Lung microvascular endothelial cell (primary cell): ENCODE measurements at regions not wholly inside any gene's neighbourhood (a gene's known extent, or its start where the extent isn't known, plus 50 kb on each side); places are given as distances from the start of the nearest gene placed in this dataset.

Source experiments
- DNase-seq, 2 donors: peaks; one replicate each; pipeline versions ENCODE4 v3.0.0 to v3.0.0-alpha.2; 2010; ENCODE audit warnings: low read depth in 2 of 2

- DNase-seq = no peak
These were observed 53.7 kb upstream of the SMAD1 start for GRCh38 chr4:145427991-145428390.

- DNase-seq = no peak
These were observed 54.4 kb upstream of the SMAD1 start for GRCh38 chr4:145427221-145427620.

- no peak for DNase-seq
These were observed 58.5 kb upstream of the SMAD1 start for GRCh38 chr4:145423017-145423708.

- no peak for DNase-seq
These were observed 60.9 kb upstream of the SMAD1 start for GRCh38 chr4:145420595-145421214.

GRCh38 chr4:145418739-145419138, 62.9 kb upstream of the SMAD1 start:
- no peak for DNase-seq

- no peak for DNase-seq
These were observed 64.1 kb upstream of the SMAD1 start for GRCh38 chr4:145417348-145418130.

- no peak for DNase-seq
These were observed 66.8 kb upstream of the SMAD1 start for GRCh38 chr4:145414841-145415240.

GRCh38 chr4:145414226-145414625, 67.4 kb upstream of the SMAD1 start:
- no peak for DNase-seq

- DNase-seq = no peak
These were observed 74.7 kb upstream of the SMAD1 start for GRCh38 chr4:145406970-145407369.

- DNase-seq = no peak
These were observed 76.9 kb upstream of the SMAD1 start for GRCh38 chr4:145404761-145405160.

- no peak for DNase-seq
These were observed 85.1 kb upstream of the SMAD1 start for GRCh38 chr4:145396581-145396980.

- DNase-seq = no peak
These were observed 91.1 kb upstream of the SMAD1 start for GRCh38 chr4:145390571-145390970.

- DNase-seq = no peak
These were observed 92.1 kb upstream of the SMAD1 start for GRCh38 chr4:145389550-145389949.

GRCh38 chr4:145388043-145388442, 93.6 kb upstream of the SMAD1 start:
- peak; percentile 3 to 92 for DNase-seq

- no peak for DNase-seq
These were observed 94.6 kb upstream of the SMAD1 start for GRCh38 chr4:145387079-145387478.

GRCh38 chr4:145381163-145381562, 100.5 kb upstream of the SMAD1 start:
- no peak for DNase-seq

- DNase-seq = no peak
These were observed 101.5 kb upstream of the SMAD1 start for GRCh38 chr4:145380123-145380522.

- DNase-seq = no peak
These were observed 106.2 kb upstream of the SMAD1 start for GRCh38 chr4:145375416-145375815.

- DNase-seq = no peak
These were observed 129.1 kb upstream of the SMAD1 start for GRCh38 chr4:145352438-145353145.

GRCh38 chr4:145351922-145352321, 129.7 kb upstream of the SMAD1 start:
- no peak for DNase-seq

GRCh38 chr4:145351162-145351561, 130.5 kb upstream of the SMAD1 start:
- no peak for DNase-seq

- no peak for DNase-seq
These were observed 133.4 kb upstream of the SMAD1 start for GRCh38 chr4:145348291-145348690.
